ENCODE measurements at regions not wholly inside any gene's neighbourhood (a gene's known extent, or its start where the extent isn't known, plus 50 kb on each side); places are given as distances from the start of the nearest gene placed in this dataset.

- Histone ChIP-seq H3K27ac (ENCODE audit: low read depth in 1 of 2, low read length in 2 of 2) (no peak overlapping the region), H3K4me3 (ENCODE audit: low read depth in 1 of 3, low read length in 3 of 3) (no peak overlapping the region), H3K4me1 (ENCODE audit: control insufficient read depth in 4 of 4, insufficient read depth in 4 of 4, low read length in 3 of 4) (peaks cover 0 to 46% (median 36%) of the 10 kb centered on the region in 4 donors), H3K36me3 (ENCODE audit: control insufficient read depth in 4 of 4, insufficient read depth in 3 of 4, low read depth in 1 of 4, low read length in 3 of 4) (peaks cover 0 to 10% (median 0%) of the 10 kb centered on the region in 4 donors), H3K9ac (ENCODE audit: low read depth in 1 of 2, low read length in 2 of 2) (no peak overlapping the region), H3K9me3 (ENCODE audit: control insufficient read depth in 4 of 4, low read length in 3 of 4) (no peaks in the 10 kb centered on the region), H3K27me3 (ENCODE audit: control insufficient read depth in 4 of 4, insufficient read depth in 4 of 4, low read length in 3 of 4) (no peaks in the 10 kb centered on the region)
- no peak for DNase-seq (ENCODE audit: low spot score)
- TF ChIP-seq TAF1 (conservative IDR thresholded peaks at IDR 0.05) = no peak
- TF ChIP-seq YY1 (IDR thresholded peaks at IDR 0.05) = no peak
- TF ChIP-seq, protein P1, sequence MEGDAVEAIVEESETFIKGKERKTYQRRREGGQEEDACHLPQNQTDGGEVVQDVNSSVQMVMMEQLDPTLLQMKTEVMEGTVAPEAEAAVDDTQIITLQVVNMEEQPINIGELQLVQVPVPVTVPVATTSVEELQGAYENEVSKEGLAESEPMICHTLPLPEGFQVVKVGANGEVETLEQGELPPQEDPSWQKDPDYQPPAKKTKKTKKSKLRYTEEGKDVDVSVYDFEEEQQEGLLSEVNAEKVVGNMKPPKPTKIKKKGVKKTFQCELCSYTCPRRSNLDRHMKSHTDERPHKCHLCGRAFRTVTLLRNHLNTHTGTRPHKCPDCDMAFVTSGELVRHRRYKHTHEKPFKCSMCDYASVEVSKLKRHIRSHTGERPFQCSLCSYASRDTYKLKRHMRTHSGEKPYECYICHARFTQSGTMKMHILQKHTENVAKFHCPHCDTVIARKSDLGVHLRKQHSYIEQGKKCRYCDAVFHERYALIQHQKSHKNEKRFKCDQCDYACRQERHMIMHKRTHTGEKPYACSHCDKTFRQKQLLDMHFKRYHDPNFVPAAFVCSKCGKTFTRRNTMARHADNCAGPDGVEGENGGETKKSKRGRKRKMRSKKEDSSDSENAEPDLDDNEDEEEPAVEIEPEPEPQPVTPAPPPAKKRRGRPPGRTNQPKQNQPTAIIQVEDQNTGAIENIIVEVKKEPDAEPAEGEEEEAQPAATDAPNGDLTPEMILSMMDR (IDR thresholded peaks at IDR 0.05; ENCODE audit: low read depth, low read length, missing input control) = no peak
- 92% methylated on average over 3 of the region's 3 CpGs for WGBS
These were observed 52.5 kb upstream of the BOLA1 start for GRCh38 chr1:149846593-149847466.

GRCh38 chr1:149848340-149849110 lies 50.8 kb upstream of the BOLA1 start:
- Histone ChIP-seq H3K27me3 (ENCODE audit: control insufficient read depth in 4 of 4, insufficient read depth in 4 of 4, low read length in 3 of 4) (no peaks in the 10 kb centered on the region), H3K27ac (ENCODE audit: low read depth in 1 of 2, low read length in 2 of 2) (peak overlapping the region; percentile 8 to 48), H3K9me3 (ENCODE audit: control insufficient read depth in 4 of 4, low read length in 3 of 4) (no peaks in the 10 kb centered on the region), H3K36me3 (ENCODE audit: control insufficient read depth in 4 of 4, insufficient read depth in 3 of 4, low read depth in 1 of 4, low read length in 3 of 4) (peaks cover 0 to 10% (median 0%) of the 10 kb centered on the region in 4 donors), H3K4me3 (ENCODE audit: low read depth in 1 of 3, low read length in 3 of 3) (no peak overlapping the region), H3K9ac (ENCODE audit: low read depth in 1 of 2, low read length in 2 of 2) (no peak overlapping the region), H3K4me1 (ENCODE audit: control insufficient read depth in 4 of 4, insufficient read depth in 4 of 4, low read length in 3 of 4) (peaks cover 0 to 45% (median 35%) of the 10 kb centered on the region in 4 donors)
- TF ChIP-seq, protein P1 (IDR thresholded peaks at IDR 0.05; ENCODE audit: low read depth, low read length, missing input control) = no peak
- TF ChIP-seq RAD21 (IDR thresholded peaks at IDR 0.05) (no peak), YY1 (IDR thresholded peaks at IDR 0.05) (peak; percentile 24), FOXA2 (IDR thresholded peaks at IDR 0.05) (no peak), HNF4A (conservative IDR thresholded peaks at IDR 0.05) (peak; percentile 62 to 74), SP1 (IDR thresholded peaks at IDR 0.05) (peak; percentile 31), TAF1 (conservative IDR thresholded peaks at IDR 0.05) (no peak), FOXA1 (IDR thresholded peaks at IDR 0.05) (no peak)
- no peak for DNase-seq (ENCODE audit: low spot score)
- WGBS = 30% methylated on average over 3 of the region's 3 CpGs

Data from liver (tissue), 8 donors.